A549 (cell line): ENCODE measurements at regions not wholly inside any gene's neighbourhood (a gene's known extent, or its start where the extent isn't known, plus 50 kb on each side); places are given as distances from the start of the nearest gene placed in this dataset.

Source experiments
- ATAC-seq, 2 experiments: fragments of 200-7000 bp in 1 of 2; fragments of >200 bp in 1 of 2; cut with Nextera tagmentation in 1 of 2; cut with Tn5 transposase in 1 of 2; 3 replicates each; pipeline versions ENCODE4 v1.8.0 to v1.9.1; 2018 to 2020; ENCODE audit warnings: mild to moderate bottlenecking in 1 of 2, moderate library complexity in 1 of 2
- CTCF ChIA-PET: fragments of 300-600 bp; sonication (Branson Sonifier 250); formaldehyde crosslinking; extraction: SDS; loops from one replicate; lab custom pipeline; 2021; ENCODE audit warnings: antibody characterized with exemption, inconsistent platforms; lab: Yijun Ruan, JAX
- POLR2A ChIA-PET: fragments of 350-600 bp; formaldehyde crosslinking; extraction: SDS; loops from one replicate; lab custom pipeline; 2021; ENCODE audit warnings: antibody characterized with exemption, inconsistent platforms; lab: Yijun Ruan, JAX
- DNase-seq, 2 experiments: peaks; one replicate each; pipeline versions ENCODE4 v3.0.0 to v3.0.0-alpha.2; 2011 to 2016; ENCODE audit warnings: low read depth in 1 of 2, low spot score in 1 of 2
- FAIRE-seq: peaks from 2 replicates; lab custom pipeline; 2011; peaks lifted over from hg19 to GRCh38; lab: Jason Lieb, UNC
- H3K27ac ChIP-seq, 2 experiments: fragments of >200 bp; sonication (Bioruptor Twin); formaldehyde crosslinking; 3 replicates each; pipeline ENCODE4 v1.5.1; 2016 to 2017
- H3K4me1 ChIP-seq: fragments of >200 bp; sonication (Bioruptor Twin); formaldehyde crosslinking; 3 replicates; pipeline ENCODE4 v1.6.1; 2016
- H3K4me2 ChIP-seq: fragments of >200 bp; sonication (Bioruptor Twin); formaldehyde crosslinking; 3 replicates; pipeline ENCODE4 v1.6.1; 2016
- H3K4me3 ChIP-seq: fragments of >200 bp; sonication (Bioruptor Twin); formaldehyde crosslinking; 3 replicates; pipeline ENCODE4 v1.5.1; 2016
- H3K9me3 ChIP-seq: fragments of >200 bp; sonication (Bioruptor Twin); formaldehyde crosslinking; 3 replicates; pipeline ENCODE4 v1.6.1; 2016
- BHLHE40 ChIP-seq: IDR thresholded peaks from 2 replicates; pipeline ENCODE4 v1.6.1; 2012; ENCODE audit warnings: low read depth, low read length, inconsistent platforms
- CBX8 ChIP-seq: fragments of 200-600 bp; sonication (generic); IDR thresholded peaks from 2 replicates; pipeline ENCODE4 v1.6.1; 2016
- CHD2 ChIP-seq: fragments of 150-350 bp; IDR thresholded peaks from 2 replicates; pipeline ENCODE4 v1.6.1; 2014; ENCODE audit warnings: low read length; ENCODE audit not compliant: partially characterized antibody
- CHD4 ChIP-seq: fragments of 200-600 bp; sonication (generic); IDR thresholded peaks from 2 replicates; pipeline ENCODE4 v1.6.1; 2016; ENCODE audit warnings: antibody characterized with exemption, mild to moderate bottlenecking, borderline replicate concordance
- EHMT2 ChIP-seq: fragments of 200-600 bp; sonication (generic); IDR thresholded peaks from 2 replicates; pipeline ENCODE4 v1.6.1; 2016; ENCODE audit warnings: antibody characterized with exemption, low read depth, mild to moderate bottlenecking, moderate library complexity
- EP300 ChIP-seq, 2 experiments: fragments of >200 bp; sonication (Bioruptor Twin); formaldehyde crosslinking; IDR thresholded peaks; 2 replicates in 1 of 2; 3 replicates in 1 of 2; pipeline ENCODE4 v1.6.1; 2016 to 2017
- ESRRA ChIP-seq: fragments of 150-350 bp; IDR thresholded peaks from 2 replicates; pipeline ENCODE4 v1.6.1; 2014; ENCODE audit warnings: mild to moderate bottlenecking, low read length, borderline replicate concordance
- GATA3 ChIP-seq: IDR thresholded peaks from 2 replicates; pipeline ENCODE4 v1.6.1; 2012; ENCODE audit warnings: borderline replicate concordance
- JUNB ChIP-seq: fragments of >200 bp; sonication (Bioruptor Twin); formaldehyde crosslinking; IDR thresholded peaks from 2 replicates; pipeline ENCODE4 v1.6.1; 2016
- KDM5A ChIP-seq: fragments of 200-600 bp; sonication (generic); IDR thresholded peaks from 2 replicates; pipeline ENCODE4 v1.6.1; 2016; ENCODE audit warnings: antibody characterized with exemption, mild to moderate bottlenecking
- MAFK ChIP-seq: fragments of 450-650 bp; IDR thresholded peaks from 2 replicates; pipeline ENCODE4 v1.6.1; 2014; ENCODE audit not compliant: partially characterized antibody
- MAZ ChIP-seq: fragments of 150-350 bp; IDR thresholded peaks from 2 replicates; pipeline ENCODE4 v1.6.1; 2014; ENCODE audit warnings: antibody characterized with exemption, low read depth, low read length, borderline replicate concordance
- MYC ChIP-seq: IDR thresholded peaks from 2 replicates; pipeline ENCODE4 v1.6.1; 2012; ENCODE audit warnings: mild to moderate bottlenecking, inconsistent platforms, low read length, improper control_type of control experiment, borderline replicate concordance
- NFE2L2 ChIP-seq: fragments of 150-350 bp; conservative IDR thresholded peaks from 2 replicates; pipeline ENCODE4 v1.6.1; 2014; ENCODE audit warnings: low read length
- NR3C1 ChIP-seq: fragments of >200 bp; sonication (Bioruptor Twin); formaldehyde crosslinking; IDR thresholded peaks from 3 replicates; pipeline ENCODE4 v1.6.1; 2017
- POLR2A ChIP-seq: IDR thresholded peaks from 2 replicates; pipeline ENCODE4 v1.6.1; 2012; ENCODE audit warnings: mild to moderate bottlenecking, low read length
- RARB ChIP-seq: fragments of 250-450 bp; sonication (Bioruptor Pico); IDR thresholded peaks from 2 replicates; pipeline ENCODE4 v1.8.0; 2021; ENCODE audit warnings: mild to moderate bottlenecking, moderate library complexity
- RCOR1 ChIP-seq: fragments of 150-350 bp; IDR thresholded peaks from 2 replicates; pipeline ENCODE4 v1.6.1; 2014; ENCODE audit warnings: antibody characterized with exemption, low read length, low read depth
- SREBF2 ChIP-seq: fragments of 450-650 bp; IDR thresholded peaks from 2 replicates; pipeline ENCODE4 v1.6.1; 2014; ENCODE audit warnings: mild to moderate bottlenecking, moderate library complexity
- TFCP2L1 ChIP-seq: fragments of 250-450 bp; sonication (Bioruptor Pico); IDR thresholded peaks from 2 replicates; pipeline ENCODE4 v1.5.0; 2021; ENCODE audit warnings: mild to moderate bottlenecking
- TP53 ChIP-seq: fragments of 250-450 bp; sonication (Bioruptor Pico); IDR thresholded peaks from 2 replicates; pipeline ENCODE4 v1.5.0; 2021; ENCODE audit warnings: mild to moderate bottlenecking, moderate library complexity
- ZC3H11A ChIP-seq: fragments of 450-650 bp; IDR thresholded peaks from 2 replicates; pipeline ENCODE4 v1.6.1; 2014; ENCODE audit warnings: antibody characterized with exemption, mild to moderate bottlenecking
- WGBS: methylation state at CpG from one replicate; pipeline ENCODE4 v1.1.6; 2017; ENCODE audit errors: missing lambda C conversion rate; 5-methylcytosine and 5-hydroxymethylcytosine counted together
- TF ChIP-seq, protein P1 (sequence below): fragments of 450-650 bp; IDR thresholded peaks from 2 replicates; pipeline ENCODE4 v1.6.1; 2014; ENCODE audit warnings: antibody characterized with exemption
- TF ChIP-seq, protein P2 (sequence below): fragments of 200-600 bp; sonication (generic); IDR thresholded peaks from 2 replicates; pipeline ENCODE4 v1.6.1; 2016; ENCODE audit warnings: antibody characterized with exemption, mild to moderate bottlenecking, moderate library complexity
- TF ChIP-seq, protein P3 (sequence below): fragments of >200 bp; sonication (Bioruptor Twin); formaldehyde crosslinking; IDR thresholded peaks from 2 replicates; pipeline ENCODE4 v1.6.1; 2016

DNA sequence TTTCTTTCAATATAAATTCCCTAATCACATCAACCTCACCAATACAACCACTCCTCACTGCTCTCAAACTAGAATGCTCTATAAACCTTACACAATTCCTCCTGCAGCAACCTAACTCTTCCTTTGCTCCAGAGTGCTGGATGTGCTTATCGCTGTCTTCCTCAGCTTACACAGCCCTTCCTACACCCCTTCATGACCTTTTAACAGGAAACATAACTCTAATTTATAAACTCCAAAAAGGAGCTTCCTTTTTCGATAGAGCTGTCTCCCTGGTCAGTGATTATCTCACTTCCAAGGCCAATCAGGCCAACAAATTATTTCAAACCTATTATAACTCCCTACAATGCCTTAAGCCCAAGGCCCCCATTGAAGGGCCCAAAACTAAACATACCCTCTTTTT is 78.8 kb downstream of the COQ2 start (continued):
- TF ChIP-seq, protein P1, sequence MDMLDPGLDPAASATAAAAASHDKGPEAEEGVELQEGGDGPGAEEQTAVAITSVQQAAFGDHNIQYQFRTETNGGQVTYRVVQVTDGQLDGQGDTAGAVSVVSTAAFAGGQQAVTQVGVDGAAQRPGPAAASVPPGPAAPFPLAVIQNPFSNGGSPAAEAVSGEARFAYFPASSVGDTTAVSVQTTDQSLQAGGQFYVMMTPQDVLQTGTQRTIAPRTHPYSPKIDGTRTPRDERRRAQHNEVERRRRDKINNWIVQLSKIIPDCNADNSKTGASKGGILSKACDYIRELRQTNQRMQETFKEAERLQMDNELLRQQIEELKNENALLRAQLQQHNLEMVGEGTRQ, result no peak
- TF ChIP-seq JUNB (no peak), EHMT2 (no peak), MAZ (no peak), CHD4 (no peak), KDM5A (no peak), CHD2 (no peak)
- TF ChIP-seq, protein P2, sequence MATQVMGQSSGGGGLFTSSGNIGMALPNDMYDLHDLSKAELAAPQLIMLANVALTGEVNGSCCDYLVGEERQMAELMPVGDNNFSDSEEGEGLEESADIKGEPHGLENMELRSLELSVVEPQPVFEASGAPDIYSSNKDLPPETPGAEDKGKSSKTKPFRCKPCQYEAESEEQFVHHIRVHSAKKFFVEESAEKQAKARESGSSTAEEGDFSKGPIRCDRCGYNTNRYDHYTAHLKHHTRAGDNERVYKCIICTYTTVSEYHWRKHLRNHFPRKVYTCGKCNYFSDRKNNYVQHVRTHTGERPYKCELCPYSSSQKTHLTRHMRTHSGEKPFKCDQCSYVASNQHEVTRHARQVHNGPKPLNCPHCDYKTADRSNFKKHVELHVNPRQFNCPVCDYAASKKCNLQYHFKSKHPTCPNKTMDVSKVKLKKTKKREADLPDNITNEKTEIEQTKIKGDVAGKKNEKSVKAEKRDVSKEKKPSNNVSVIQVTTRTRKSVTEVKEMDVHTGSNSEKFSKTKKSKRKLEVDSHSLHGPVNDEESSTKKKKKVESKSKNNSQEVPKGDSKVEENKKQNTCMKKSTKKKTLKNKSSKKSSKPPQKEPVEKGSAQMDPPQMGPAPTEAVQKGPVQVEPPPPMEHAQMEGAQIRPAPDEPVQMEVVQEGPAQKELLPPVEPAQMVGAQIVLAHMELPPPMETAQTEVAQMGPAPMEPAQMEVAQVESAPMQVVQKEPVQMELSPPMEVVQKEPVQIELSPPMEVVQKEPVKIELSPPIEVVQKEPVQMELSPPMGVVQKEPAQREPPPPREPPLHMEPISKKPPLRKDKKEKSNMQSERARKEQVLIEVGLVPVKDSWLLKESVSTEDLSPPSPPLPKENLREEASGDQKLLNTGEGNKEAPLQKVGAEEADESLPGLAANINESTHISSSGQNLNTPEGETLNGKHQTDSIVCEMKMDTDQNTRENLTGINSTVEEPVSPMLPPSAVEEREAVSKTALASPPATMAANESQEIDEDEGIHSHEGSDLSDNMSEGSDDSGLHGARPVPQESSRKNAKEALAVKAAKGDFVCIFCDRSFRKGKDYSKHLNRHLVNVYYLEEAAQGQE, result no peak
- TF ChIP-seq, protein P3, sequence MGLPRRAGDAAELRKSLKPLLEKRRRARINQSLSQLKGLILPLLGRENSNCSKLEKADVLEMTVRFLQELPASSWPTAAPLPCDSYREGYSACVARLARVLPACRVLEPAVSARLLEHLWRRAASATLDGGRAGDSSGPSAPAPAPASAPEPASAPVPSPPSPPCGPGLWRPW, result no peak

DNA sequence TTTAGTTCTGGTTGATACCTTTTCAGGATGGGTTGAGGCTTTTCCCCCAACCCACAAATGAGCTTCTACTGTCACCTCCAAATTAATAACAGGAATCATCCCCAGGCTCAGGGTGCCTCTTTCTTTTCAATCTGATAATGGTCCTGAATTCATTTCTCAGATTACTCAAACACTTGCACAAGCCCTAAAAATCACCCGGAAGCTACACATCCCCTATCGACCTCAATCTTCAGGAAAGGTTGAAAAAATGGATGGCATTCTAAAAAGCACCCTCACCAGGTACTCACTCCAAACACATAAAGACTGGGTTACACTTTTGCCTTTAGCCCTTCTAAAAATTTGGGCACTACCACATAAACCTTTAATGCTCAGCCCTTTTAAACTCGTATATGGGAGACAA is 79.9 kb downstream of the COQ2 start:
- Histone ChIP-seq H3K9me3 (no peaks in the 10 kb centered on the region), H3K4me3 (no peak overlapping the region), H3K4me1 (peaks cover 29% of the 10 kb centered on the region), H3K27ac (no peak overlapping the region), H3K4me2 (no peak overlapping the region)
- no peak for FAIRE-seq
- no peak for ATAC-seq
- ChIA-PET CTCF (interaction anchor here (1.0 kb wide), 1 partner anchor 47 kb away, joined by 3 read pairs; no protein-coding TSS in a partner anchor), POLR2A (no interaction called here)
- DNase-seq, result no peak
- TF ChIP-seq NFE2L2, result no peak
- TF ChIP-seq MYC, result no peak
- TF ChIP-seq RARB (CRISPR knock-in tag), result no peak
- TF ChIP-seq EHMT2, result no peak
- TF ChIP-seq SREBF2, result no peak
- no peak for TF ChIP-seq TP53 (CRISPR knock-in tag)
- TF ChIP-seq GATA3, result no peak
- TF ChIP-seq EP300 (IDR thresholded peaks at IDR 0.05), result no peak
- no peak for TF ChIP-seq POLR2A
- TF ChIP-seq, all 56 proteins: peak for 0
- WGBS, result 8% methylated on average over 3 of the region's 3 CpGs

DNA sequence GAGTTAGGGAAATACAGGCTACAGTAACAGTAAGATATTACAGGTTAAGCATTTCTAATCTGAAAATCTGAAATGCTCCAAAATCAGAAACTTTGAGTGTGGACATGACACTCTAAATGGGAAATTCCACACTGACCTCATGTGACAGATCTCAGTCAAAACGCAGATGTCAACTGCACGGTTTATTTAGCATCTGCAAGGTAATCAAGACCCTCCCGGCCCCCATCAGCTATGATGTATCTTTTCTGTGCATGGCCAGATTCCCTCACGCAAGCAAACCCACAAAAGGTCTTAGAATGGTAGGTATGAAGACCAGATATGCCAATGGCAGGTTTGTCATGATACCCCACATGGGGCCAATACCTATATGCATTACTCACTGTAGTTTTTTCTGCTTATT is 82.8 kb downstream of the COQ2 start:
- FAIRE-seq (no peak), ATAC-seq (no peak), DNase-seq (no peak)
- Histone ChIP-seq H3K4me1 (peaks cover 1% of the 10 kb centered on the region; the same call in 2 of the 3 replicates), H3K9me3 (no peaks in the 10 kb centered on the region), H3K27ac (no peak overlapping the region), H3K4me3 (no peak overlapping the region), H3K4me2 (no peak overlapping the region)
- CTCF ChIA-PET, result no interaction called here
- TF ChIP-seq ZC3H11A, result no peak
- no peak for TF ChIP-seq ESRRA
- no peak for TF ChIP-seq RARB (CRISPR knock-in tag)
- TF ChIP-seq RCOR1, result no peak
- TF ChIP-seq TFCP2L1 (CRISPR knock-in tag), result no peak
- no peak for TF ChIP-seq MAFK
- TF ChIP-seq BHLHE40, result no peak
- TF ChIP-seq CBX8, result no peak
- TF ChIP-seq NR3C1, result no peak
- TF ChIP-seq, protein P3, result no peak
- TF ChIP-seq, protein P1, result no peak
- TF ChIP-seq NFE2L2, result no peak
- no peak for TF ChIP-seq EP300 (IDR thresholded peaks at IDR 0.05)
- POLR2A ChIA-PET, result no interaction called here
- 76% methylated on average over 4 of the region's 4 CpGs for WGBS
